Loucy (cell line): ENCODE measurements at regions not wholly inside any gene's neighbourhood (a gene's known extent, or its start where the extent isn't known, plus 50 kb on each side); places are given as distances from the start of the nearest gene placed in this dataset.

Experiments
- EZH2phosphoT487 ChIP-seq: fragments of 200-600 bp; IDR thresholded peaks from 2 replicates; pipeline ENCODE4 v1.6.1; 2018; ENCODE audit warnings: antibody characterized with exemption, mild to moderate bottlenecking, moderate library complexity, borderline replicate concordance
- TF ChIP-seq, protein P1 (sequence below): fragments of 200-600 bp; sonication (generic); conservative IDR thresholded peaks from 2 replicates; pipeline ENCODE4 v1.5.1; 2014; ENCODE audit warnings: mild to moderate bottlenecking, antibody characterized with exemption, low read length

DNA sequence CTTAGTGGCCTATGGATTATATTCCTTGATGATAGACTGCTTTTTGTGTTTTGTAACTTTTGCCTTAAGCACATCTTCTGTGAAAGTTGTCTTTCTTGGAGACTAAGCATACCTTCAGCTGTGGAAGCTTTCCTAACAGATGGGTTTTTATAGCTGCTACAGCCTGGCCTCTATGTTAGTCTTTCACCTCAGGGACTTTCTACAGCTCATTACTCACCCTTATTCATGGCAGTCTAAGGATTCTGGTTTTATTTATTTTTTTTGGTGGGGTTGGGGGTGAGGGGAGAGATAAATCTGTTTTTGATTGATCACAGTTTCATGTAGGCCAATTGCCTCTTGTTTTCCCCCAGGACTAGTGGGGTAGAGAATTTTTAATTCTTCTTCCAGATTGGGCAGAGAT, 219.9 kb downstream of the DKK1 start:
- TF ChIP-seq, protein P1, sequence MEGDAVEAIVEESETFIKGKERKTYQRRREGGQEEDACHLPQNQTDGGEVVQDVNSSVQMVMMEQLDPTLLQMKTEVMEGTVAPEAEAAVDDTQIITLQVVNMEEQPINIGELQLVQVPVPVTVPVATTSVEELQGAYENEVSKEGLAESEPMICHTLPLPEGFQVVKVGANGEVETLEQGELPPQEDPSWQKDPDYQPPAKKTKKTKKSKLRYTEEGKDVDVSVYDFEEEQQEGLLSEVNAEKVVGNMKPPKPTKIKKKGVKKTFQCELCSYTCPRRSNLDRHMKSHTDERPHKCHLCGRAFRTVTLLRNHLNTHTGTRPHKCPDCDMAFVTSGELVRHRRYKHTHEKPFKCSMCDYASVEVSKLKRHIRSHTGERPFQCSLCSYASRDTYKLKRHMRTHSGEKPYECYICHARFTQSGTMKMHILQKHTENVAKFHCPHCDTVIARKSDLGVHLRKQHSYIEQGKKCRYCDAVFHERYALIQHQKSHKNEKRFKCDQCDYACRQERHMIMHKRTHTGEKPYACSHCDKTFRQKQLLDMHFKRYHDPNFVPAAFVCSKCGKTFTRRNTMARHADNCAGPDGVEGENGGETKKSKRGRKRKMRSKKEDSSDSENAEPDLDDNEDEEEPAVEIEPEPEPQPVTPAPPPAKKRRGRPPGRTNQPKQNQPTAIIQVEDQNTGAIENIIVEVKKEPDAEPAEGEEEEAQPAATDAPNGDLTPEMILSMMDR, result no peak
- no peak for TF ChIP-seq EZH2phosphoT487
